VCaP (cell line): ENCODE measurements at regions not wholly inside any gene's neighbourhood (a gene's known extent, or its start where the extent isn't known, plus 50 kb on each side); places are given as distances from the start of the nearest gene placed in this dataset.
"Not testable (repeated sequence)": the region's sequence is repeated elsewhere in the genome, so short reads cannot be mapped to it uniquely, and the experiment has no call there.

ENCODE experiments used
- H3K27ac ChIP-seq: fragments of 450-650 bp; 2 replicates; pipeline ENCODE4 v1.5.1; 2017
- CTCF ChIP-seq: fragments of 450-650 bp; conservative IDR thresholded peaks from 2 replicates; pipeline ENCODE4 v1.5.1; 2017; ENCODE audit warnings: mild to moderate bottlenecking, moderate library complexity

- H3K27ac ChIP-seq = no peak overlapping the region
- no peak for TF ChIP-seq CTCF
Observed at GRCh38 chr2:66191311-66191710, 243.6 kb upstream of the MEIS1 start.

- no peak overlapping the region for H3K27ac ChIP-seq
- no peak for TF ChIP-seq CTCF
Observed at GRCh38 chr2:66189553-66189952, 245.4 kb upstream of the MEIS1 start.

GRCh38 chr2:66186537-66186936 is 248.4 kb upstream of the MEIS1 start:
- H3K27ac ChIP-seq = no peak overlapping the region
- no peak for TF ChIP-seq CTCF

GRCh38 chr2:66185497-66186054 is 249.3 kb upstream of the MEIS1 start:
- TF ChIP-seq CTCF = no peak
- H3K27ac ChIP-seq = no peak overlapping the region

GRCh38 chr2:66177128-66177796 is 257.7 kb upstream of the MEIS1 start:
- not testable (repeated sequence) for H3K27ac ChIP-seq

- no peak for TF ChIP-seq CTCF
- no peak overlapping the region for H3K27ac ChIP-seq
Observed at GRCh38 chr2:66174491-66174890, 260.4 kb upstream of the MEIS1 start.

GRCh38 chr2:66173645-66174044 is 261.3 kb upstream of the MEIS1 start:
- H3K27ac ChIP-seq = no peak overlapping the region
- TF ChIP-seq CTCF = no peak

- peak overlapping the region; percentile 16 for H3K27ac ChIP-seq
- no peak for TF ChIP-seq CTCF
Observed at GRCh38 chr2:66171530-66171929, 263.4 kb upstream of the MEIS1 start.
